ENCODE measurements at regions not wholly inside any gene's neighbourhood (a gene's known extent, or its start where the extent isn't known, plus 50 kb on each side); places are given as distances from the start of the nearest gene placed in this dataset.
A peak's percentile ranks its signal among the peaks of the same experiment; 100 is the strongest.

- no peaks in the 10 kb centered on the region for H3K36me3 ChIP-seq (ENCODE audit: control insufficient read depth, insufficient read depth, low read length)
- no peak for TF ChIP-seq EZH2 (IDR thresholded peaks at IDR 0.05; ENCODE audit: low read length, missing control alignments)
- no peak for TF ChIP-seq CTCF (conservative IDR thresholded peaks at IDR 0.05 in 1 of 2, IDR thresholded peaks at IDR 0.05 in 1 of 2; ENCODE audit: low read depth in 1 of 2, low read length in 2 of 2)
- H3K9ac ChIP-seq (ENCODE audit: insufficient read depth, low read length): no peak overlapping the region
- no peak for DNase-seq (ENCODE audit: low read depth in 2 of 2)
- H3K27me3 ChIP-seq (ENCODE audit: control insufficient read depth, insufficient read depth, low read length): no peaks in the 10 kb centered on the region
- H2AFZ ChIP-seq (ENCODE audit: low read length): no peak overlapping the region
- no peak overlapping the region for H3K27ac ChIP-seq (ENCODE audit: insufficient read depth, low read length)
- no peaks in the 10 kb centered on the region for H3K4me1 ChIP-seq (ENCODE audit: control insufficient read depth, extremely low read depth, insufficient read depth, low read length)
- no peaks in the 10 kb centered on the region for H3K9me3 ChIP-seq (ENCODE audit: control insufficient read depth, insufficient read depth, low read depth, low read length)
- no peaks in the 10 kb centered on the region for H3K79me2 ChIP-seq (ENCODE audit: control insufficient read depth, insufficient read depth, low read length)
- no peak overlapping the region for H3K4me3 ChIP-seq (replicated peaks in 1 of 4; ENCODE audit: control extremely low read depth in 1 of 4, insufficient read depth in 1 of 4, low read depth in 3 of 4, low read length in 4 of 4)
- no peaks in the 10 kb centered on the region for H4K20me1 ChIP-seq (ENCODE audit: control insufficient read depth, extremely low read depth, insufficient read depth, low read length)
- H3K4me2 ChIP-seq (ENCODE audit: extremely low read depth, insufficient read depth, low read length): no peak overlapping the region
Measured at GRCh38 chr2:18180912-18181311, 302.4 kb downstream of the KCNS3 start.

GRCh38 chr2:18180031-18180610, 301.7 kb downstream of the KCNS3 start:
- Histone ChIP-seq H3K36me3 (ENCODE audit: control insufficient read depth, insufficient read depth, low read length) (no peaks in the 10 kb centered on the region), H3K4me2 (ENCODE audit: extremely low read depth, insufficient read depth, low read length) (no peak overlapping the region), H3K27ac (ENCODE audit: insufficient read depth, low read length) (no peak overlapping the region), H2AFZ (ENCODE audit: low read length) (no peak overlapping the region), H4K20me1 (ENCODE audit: control insufficient read depth, extremely low read depth, insufficient read depth, low read length) (no peaks in the 10 kb centered on the region), H3K4me3 (replicated peaks in 1 of 4; ENCODE audit: control extremely low read depth in 1 of 4, insufficient read depth in 1 of 4, low read depth in 3 of 4, low read length in 4 of 4) (no peak overlapping the region), H3K79me2 (ENCODE audit: control insufficient read depth, insufficient read depth, low read length) (no peaks in the 10 kb centered on the region), H3K9me3 (ENCODE audit: control insufficient read depth, insufficient read depth, low read depth, low read length) (no peaks in the 10 kb centered on the region), H3K27me3 (ENCODE audit: control insufficient read depth, insufficient read depth, low read length) (no peaks in the 10 kb centered on the region), H3K9ac (ENCODE audit: insufficient read depth, low read length) (no peak overlapping the region), H3K4me1 (ENCODE audit: control insufficient read depth, extremely low read depth, insufficient read depth, low read length) (no peaks in the 10 kb centered on the region)
- DNase-seq (ENCODE audit: low read depth in 2 of 2): no peak
- TF ChIP-seq CTCF (conservative IDR thresholded peaks at IDR 0.05 in 1 of 2, IDR thresholded peaks at IDR 0.05 in 1 of 2; ENCODE audit: low read depth in 1 of 2, low read length in 2 of 2): no peak
- TF ChIP-seq EZH2 (IDR thresholded peaks at IDR 0.05; ENCODE audit: low read length, missing control alignments): no peak

- no peaks in the 10 kb centered on the region for H3K36me3 ChIP-seq (ENCODE audit: control insufficient read depth, insufficient read depth, low read length)
- H3K27me3 ChIP-seq (ENCODE audit: control insufficient read depth, insufficient read depth, low read length): no peaks in the 10 kb centered on the region
- no peaks in the 10 kb centered on the region for H3K9me3 ChIP-seq (ENCODE audit: control insufficient read depth, insufficient read depth, low read depth, low read length)
- no peaks in the 10 kb centered on the region for H3K4me1 ChIP-seq (ENCODE audit: control insufficient read depth, extremely low read depth, insufficient read depth, low read length)
- H3K9ac ChIP-seq (ENCODE audit: insufficient read depth, low read length): no peak overlapping the region
- H3K4me3 ChIP-seq (replicated peaks in 1 of 4; ENCODE audit: control extremely low read depth in 1 of 4, insufficient read depth in 1 of 4, low read depth in 3 of 4, low read length in 4 of 4): no peak overlapping the region
- no peak overlapping the region for H3K27ac ChIP-seq (ENCODE audit: insufficient read depth, low read length)
- no peaks in the 10 kb centered on the region for H4K20me1 ChIP-seq (ENCODE audit: control insufficient read depth, extremely low read depth, insufficient read depth, low read length)
- DNase-seq (ENCODE audit: low read depth in 2 of 2): peak; percentile 53 to 60
- no peaks in the 10 kb centered on the region for H3K79me2 ChIP-seq (ENCODE audit: control insufficient read depth, insufficient read depth, low read length)
- TF ChIP-seq CTCF (conservative IDR thresholded peaks at IDR 0.05 in 1 of 2, IDR thresholded peaks at IDR 0.05 in 1 of 2; ENCODE audit: low read depth in 1 of 2, low read length in 2 of 2): peak; percentile 71 to 90
- TF ChIP-seq EZH2 (IDR thresholded peaks at IDR 0.05; ENCODE audit: low read length, missing control alignments): no peak
- no peak overlapping the region for H3K4me2 ChIP-seq (ENCODE audit: extremely low read depth, insufficient read depth, low read length)
- no peak overlapping the region for H2AFZ ChIP-seq (ENCODE audit: low read length)
Measured at GRCh38 chr2:18178736-18179349, 300.4 kb downstream of the KCNS3 start.

Data from fibroblast of lung (primary cell).